ENCODE measurements at regions not wholly inside any gene's neighbourhood (a gene's known extent, or its start where the extent isn't known, plus 50 kb on each side); places are given as distances from the start of the nearest gene placed in this dataset.

DNA sequence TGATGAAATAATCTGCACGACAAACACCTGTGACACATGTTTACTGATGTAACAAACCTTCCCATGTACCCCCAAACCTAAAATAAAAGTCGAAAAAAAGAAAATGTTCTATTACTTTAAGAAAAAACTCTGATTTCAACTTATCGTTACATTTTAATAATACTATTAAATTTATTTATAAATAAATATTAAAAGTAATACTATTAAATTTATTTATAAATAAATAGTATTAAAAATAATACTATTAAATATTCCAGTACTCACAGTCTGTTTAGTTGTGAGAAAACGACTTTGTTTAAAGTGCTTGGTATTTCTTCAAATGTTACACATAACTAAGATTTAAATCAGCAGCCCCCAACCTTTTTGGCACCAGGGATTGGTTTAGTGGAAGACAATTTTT, 471.6 kb upstream of the PRKX start (continued):
- no peak for TF ChIP-seq RFX5 (IDR thresholded peaks at IDR 0.05; ENCODE audit: low read depth, low read length)
- TF ChIP-seq FIP1L1 (IDR thresholded peaks at IDR 0.05; ENCODE audit: low read depth, low read length, poor library complexity, severe bottlenecking) = no peak
- TF ChIP-seq, protein P1, sequence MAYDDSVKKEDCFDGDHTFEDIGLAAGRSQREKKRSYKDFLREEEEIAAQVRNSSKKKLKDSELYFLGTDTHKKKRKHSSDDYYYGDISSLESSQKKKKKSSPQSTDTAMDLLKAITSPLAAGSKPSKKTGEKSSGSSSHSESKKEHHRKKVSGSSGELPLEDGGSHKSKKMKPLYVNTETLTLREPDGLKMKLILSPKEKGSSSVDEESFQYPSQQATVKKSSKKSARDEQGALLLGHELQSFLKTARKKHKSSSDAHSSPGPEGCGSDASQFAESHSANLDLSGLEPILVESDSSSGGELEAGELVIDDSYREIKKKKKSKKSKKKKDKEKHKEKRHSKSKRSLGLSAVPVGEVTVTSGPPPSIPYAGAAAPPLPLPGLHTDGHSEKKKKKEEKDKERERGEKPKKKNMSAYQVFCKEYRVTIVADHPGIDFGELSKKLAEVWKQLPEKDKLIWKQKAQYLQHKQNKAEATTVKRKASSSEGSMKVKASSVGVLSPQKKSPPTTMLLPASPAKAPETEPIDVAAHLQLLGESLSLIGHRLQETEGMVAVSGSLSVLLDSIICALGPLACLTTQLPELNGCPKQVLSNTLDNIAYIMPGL (CRISPR knock-in tag; IDR thresholded peaks at IDR 0.05) = no peak
- TF ChIP-seq, protein P2, sequence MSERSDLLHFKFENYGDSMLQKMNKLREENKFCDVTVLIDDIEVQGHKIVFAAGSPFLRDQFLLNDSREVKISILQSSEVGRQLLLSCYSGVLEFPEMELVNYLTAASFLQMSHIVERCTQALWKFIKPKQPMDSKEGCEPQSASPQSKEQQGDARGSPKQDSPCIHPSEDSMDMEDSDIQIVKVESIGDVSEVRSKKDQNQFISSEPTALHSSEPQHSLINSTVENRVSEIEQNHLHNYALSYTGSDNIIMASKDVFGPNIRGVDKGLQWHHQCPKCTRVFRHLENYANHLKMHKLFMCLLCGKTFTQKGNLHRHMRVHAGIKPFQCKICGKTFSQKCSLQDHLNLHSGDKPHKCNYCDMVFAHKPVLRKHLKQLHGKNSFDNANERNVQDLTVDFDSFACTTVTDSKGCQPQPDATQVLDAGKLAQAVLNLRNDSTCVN (CRISPR knock-in tag; IDR thresholded peaks at IDR 0.05) = no peak
- TF ChIP-seq RHOXF2B (CRISPR knock-in tag; conservative IDR thresholded peaks at IDR 0.05) = no peak
- TF ChIP-seq PTRF (tag; IDR thresholded peaks at IDR 0.05) = no peak

DNA sequence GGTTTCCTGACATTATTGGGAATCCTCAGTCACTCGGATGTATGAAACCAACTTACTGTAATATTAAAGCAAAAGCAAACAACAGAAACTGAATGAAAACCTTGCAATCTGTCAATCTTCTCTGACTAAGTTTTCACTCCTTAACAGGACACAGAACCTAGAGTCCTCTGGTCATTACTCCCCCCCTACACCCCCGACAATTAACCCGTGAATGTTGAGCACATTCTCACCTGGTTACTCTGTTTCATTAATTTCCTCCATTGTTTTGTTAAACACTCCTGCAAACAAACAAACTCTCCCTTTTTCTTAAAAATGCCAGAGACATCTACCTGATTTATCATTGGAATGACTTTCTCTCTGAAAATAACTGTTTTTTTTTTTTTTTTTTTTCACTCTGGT, 469.0 kb upstream of the PRKX start:
- TF ChIP-seq NCOR1 (IDR thresholded peaks at IDR 0.05) = no peak
- no peak for TF ChIP-seq PCBP2 (IDR thresholded peaks at IDR 0.05; ENCODE audit: low read depth, low read length, poor library complexity, severe bottlenecking)
- no peak for TF ChIP-seq ZNF75A (CRISPR knock-in tag; IDR thresholded peaks at IDR 0.05)
- TF ChIP-seq MECOM (CRISPR knock-in tag; IDR thresholded peaks at IDR 0.05) = no peak
- TF ChIP-seq RFX5 (IDR thresholded peaks at IDR 0.05; ENCODE audit: low read depth, low read length) = no peak
- TF ChIP-seq RBM17 (IDR thresholded peaks at IDR 0.05; ENCODE audit: borderline replicate concordance, low read depth, low read length) = no peak
- no peak for TF ChIP-seq PTRF (tag; IDR thresholded peaks at IDR 0.05)
- TF ChIP-seq TARDBP (IDR thresholded peaks at IDR 0.05) = no peak
- TF ChIP-seq, protein P3, sequence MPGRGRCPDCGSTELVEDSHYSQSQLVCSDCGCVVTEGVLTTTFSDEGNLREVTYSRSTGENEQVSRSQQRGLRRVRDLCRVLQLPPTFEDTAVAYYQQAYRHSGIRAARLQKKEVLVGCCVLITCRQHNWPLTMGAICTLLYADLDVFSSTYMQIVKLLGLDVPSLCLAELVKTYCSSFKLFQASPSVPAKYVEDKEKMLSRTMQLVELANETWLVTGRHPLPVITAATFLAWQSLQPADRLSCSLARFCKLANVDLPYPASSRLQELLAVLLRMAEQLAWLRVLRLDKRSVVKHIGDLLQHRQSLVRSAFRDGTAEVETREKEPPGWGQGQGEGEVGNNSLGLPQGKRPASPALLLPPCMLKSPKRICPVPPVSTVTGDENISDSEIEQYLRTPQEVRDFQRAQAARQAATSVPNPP (IDR thresholded peaks at IDR 0.05; ENCODE audit: borderline replicate concordance, insufficient read depth, insufficient read length) = no peak
- H3K9ac ChIP-seq (ENCODE audit: insufficient read depth in 1 of 2, low read depth in 2 of 2, low read length in 2 of 2) = no peak overlapping the region
- no peaks in the 10 kb centered on the region for H3K4me1 ChIP-seq (replicated peaks in 1 of 2; ENCODE audit: control insufficient read depth in 2 of 2, insufficient read depth in 2 of 2, low read length in 2 of 2)
- H3K4me2 ChIP-seq (ENCODE audit: insufficient read depth, low read length) = no peak overlapping the region
- H2AFZ ChIP-seq (ENCODE audit: low read depth, low read length) = no peak overlapping the region
- POLR2A ChIA-PET = no interaction called here
- no peak overlapping the region for H3K27ac ChIP-seq (ENCODE audit: extremely low read depth, low read depth, low read length)
- intact Hi-C loops (cut with micrococcal nuclease) (no loop called here), in situ Hi-C loops (cut with MboI) (no loop called here)
- H3K36me3 ChIP-seq (ENCODE audit: control insufficient read depth, insufficient read depth, low read length) = no peaks in the 10 kb centered on the region
- CTCF ChIA-PET (ENCODE audit: low intra/inter-chr PET ratio) = no interaction called here
- DNase-seq (ENCODE audit: extremely low read depth in 1 of 4, low spot score in 3 of 4) (no peak), FAIRE-seq (no peak), ATAC-seq (no peak)
- WGBS (ENCODE audit: insufficient coverage, low coverage, missing lambda C conversion rate) = 0% methylated on average over 3 of the region's 3 CpGs
- no peaks in the 10 kb centered on the region for H3K27me3 ChIP-seq (ENCODE audit: control insufficient read depth in 2 of 2, insufficient read depth in 2 of 2, low read length in 2 of 2)
- H3K79me2 ChIP-seq (ENCODE audit: control insufficient read depth, insufficient read depth, low read length) = no peaks in the 10 kb centered on the region
- no peak overlapping the region for H3K4me3 ChIP-seq
- BruUV-seq (replicated peaks) = no TSS peak
- no peaks in the 10 kb centered on the region for H3K9me3 ChIP-seq (replicated peaks; ENCODE audit: control insufficient read depth, insufficient read depth, low read depth, low read length)
- no peaks in the 10 kb centered on the region for H4K20me1 ChIP-seq (replicated peaks; ENCODE audit: control insufficient read depth, insufficient read depth, low read length)
- no peaks in the 10 kb centered on the region for H3K9me1 ChIP-seq (ENCODE audit: control insufficient read depth, insufficient read depth, low read length)
